Natural killer cell (primary cell): ENCODE measurements at regions not wholly inside any gene's neighbourhood (a gene's known extent, or its start where the extent isn't known, plus 50 kb on each side); places are given as distances from the start of the nearest gene placed in this dataset.

ENCODE experiments used
- ATAC-seq, 3 donors: fragments of 150-1000 bp in 2 of 3; fragments of 200-7000 bp in 1 of 3; cut with Tn5 transposase; 1 replicate in 1 of 3; 2 replicates in 2 of 3; pipeline ENCODE4 v1.10.0; 2021; ENCODE audit warnings: mild to moderate bottlenecking in 2 of 3, moderate library complexity in 2 of 3
- DNase-seq, 2 donors: peaks; one replicate each; pipeline versions ENCODE4 v3.0.0 to v3.0.0-alpha.2; 2013 to 2021; ENCODE audit warnings: mixed read lengths in 1 of 2
- H3K27ac ChIP-seq: one replicate; pipeline ENCODE4 v1.5.1; 2013; ENCODE audit warnings: mild to moderate bottlenecking, low read length
- H3K27me3 ChIP-seq: one replicate; pipeline ENCODE4 v1.6.1; 2013; ENCODE audit warnings: low read length; ENCODE audit not compliant: control insufficient read depth, insufficient read depth
- H3K36me3 ChIP-seq: one replicate; pipeline ENCODE4 v1.6.1; 2013; ENCODE audit warnings: low read length; ENCODE audit not compliant: control insufficient read depth, insufficient read depth
- H3K4me1 ChIP-seq: one replicate; pipeline ENCODE4 v1.6.1; 2013; ENCODE audit warnings: low read length; ENCODE audit not compliant: control insufficient read depth, insufficient read depth
- H3K4me3 ChIP-seq: one replicate; pipeline ENCODE4 v1.5.1; 2013; ENCODE audit warnings: low read length
- H3K9me3 ChIP-seq: one replicate; pipeline ENCODE4 v1.6.1; 2013; ENCODE audit warnings: low read length; ENCODE audit not compliant: control insufficient read depth, insufficient read depth
- H3K27ac Mint-ChIP-seq, 2 donors: one replicate each; pipeline ENCODE4 v1.8.0; 2022; ENCODE audit warnings: mild to moderate bottlenecking in 2 of 2, mixed read lengths in 2 of 2, moderate library complexity in 1 of 2
- H3K27me3 Mint-ChIP-seq, 2 donors: one replicate each; pipeline ENCODE4 v1.8.0; 2022; ENCODE audit warnings: low read depth in 2 of 2, mixed read lengths in 2 of 2
- H3K36me3 Mint-ChIP-seq: one replicate; pipeline ENCODE4 v1.8.0; 2022; ENCODE audit warnings: mixed read lengths
- H3K4me1 Mint-ChIP-seq, 2 donors: one replicate each; pipeline ENCODE4 v1.8.0; 2022; ENCODE audit warnings: mixed read lengths in 2 of 2
- H3K4me3 Mint-ChIP-seq: one replicate; pipeline ENCODE4 v1.8.0; 2022; ENCODE audit warnings: mild to moderate bottlenecking, moderate library complexity, mixed read lengths
- H3K9me3 Mint-ChIP-seq, 2 donors: one replicate each; pipeline ENCODE4 v1.8.0; 2022; ENCODE audit warnings: mixed read lengths in 2 of 2
- WGBS: methylation state at CpG from one replicate; pipeline ENCODE4 v1.1.7; 2013; ENCODE audit warnings: missing lambda C conversion rate; ENCODE audit not compliant: insufficient coverage; 5-methylcytosine and 5-hydroxymethylcytosine counted together
- intact Hi-C: fragments of 100-400 bp; cut with micrococcal nuclease; formaldehyde crosslinking; loops from one replicate; pipeline ENCODE4 v1.14.2; 2022
- TF ChIP-seq, protein P1 (sequence below): fragments of 200-600 bp; IDR thresholded peaks from one replicate; pipeline ENCODE4 v1.8.0; 2022; ENCODE audit warnings: antibody characterized with exemption

DNA sequence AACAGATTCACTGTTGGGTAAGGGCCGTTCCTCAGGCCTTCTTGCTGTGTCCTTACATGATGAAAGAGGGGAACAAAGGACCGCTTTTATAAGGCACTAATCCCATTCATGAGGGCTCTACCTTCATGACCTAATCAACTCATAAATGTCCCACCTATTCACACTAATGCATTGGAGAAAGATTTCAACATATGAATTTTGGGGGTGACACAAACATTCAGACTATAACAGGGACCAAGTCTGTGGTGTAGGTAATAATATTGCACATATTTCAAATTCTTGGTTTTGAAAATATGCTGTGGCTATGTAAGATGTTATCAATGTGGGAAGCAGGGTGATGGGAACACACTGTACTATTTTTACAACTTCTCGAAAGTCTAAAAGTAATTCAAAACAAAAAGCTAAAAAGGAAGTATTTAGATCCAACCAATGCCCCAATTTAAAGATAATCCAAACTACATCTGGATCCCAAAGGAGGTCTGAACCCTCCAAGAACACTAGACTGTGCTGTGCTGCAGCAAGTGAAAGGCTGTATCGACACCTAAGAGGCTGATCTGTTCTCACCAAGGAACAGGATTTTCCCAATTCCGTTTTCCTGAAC is 82.4 kb upstream of the TGIF1 start:
- Histone ChIP-seq H3K27me3 (no peaks in the 10 kb centered on the region), H3K4me1 (no peaks in the 10 kb centered on the region), H3K36me3 (no peaks in the 10 kb centered on the region), H3K4me3 (no peak overlapping the region), H3K9me3 (no peaks in the 10 kb centered on the region), H3K27ac (no peak overlapping the region)
- H3K4me1 Mint-ChIP-seq = no peaks in the 10 kb centered on the region
- peaks cover 10 to 17% of the 10 kb centered on the region in 2 donors for H3K27me3 Mint-ChIP-seq
- no peak overlapping the region for H3K27ac Mint-ChIP-seq
- no peak for DNase-seq
- TF ChIP-seq, protein P1, sequence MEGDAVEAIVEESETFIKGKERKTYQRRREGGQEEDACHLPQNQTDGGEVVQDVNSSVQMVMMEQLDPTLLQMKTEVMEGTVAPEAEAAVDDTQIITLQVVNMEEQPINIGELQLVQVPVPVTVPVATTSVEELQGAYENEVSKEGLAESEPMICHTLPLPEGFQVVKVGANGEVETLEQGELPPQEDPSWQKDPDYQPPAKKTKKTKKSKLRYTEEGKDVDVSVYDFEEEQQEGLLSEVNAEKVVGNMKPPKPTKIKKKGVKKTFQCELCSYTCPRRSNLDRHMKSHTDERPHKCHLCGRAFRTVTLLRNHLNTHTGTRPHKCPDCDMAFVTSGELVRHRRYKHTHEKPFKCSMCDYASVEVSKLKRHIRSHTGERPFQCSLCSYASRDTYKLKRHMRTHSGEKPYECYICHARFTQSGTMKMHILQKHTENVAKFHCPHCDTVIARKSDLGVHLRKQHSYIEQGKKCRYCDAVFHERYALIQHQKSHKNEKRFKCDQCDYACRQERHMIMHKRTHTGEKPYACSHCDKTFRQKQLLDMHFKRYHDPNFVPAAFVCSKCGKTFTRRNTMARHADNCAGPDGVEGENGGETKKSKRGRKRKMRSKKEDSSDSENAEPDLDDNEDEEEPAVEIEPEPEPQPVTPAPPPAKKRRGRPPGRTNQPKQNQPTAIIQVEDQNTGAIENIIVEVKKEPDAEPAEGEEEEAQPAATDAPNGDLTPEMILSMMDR = no peak
- no peaks in the 10 kb centered on the region for H3K9me3 Mint-ChIP-seq
- no peak for ATAC-seq
- intact Hi-C loops = no loop called here
- H3K4me3 Mint-ChIP-seq = no peak overlapping the region
- WGBS = 45% methylated on average over 3 of the region's 5 CpGs
- H3K36me3 Mint-ChIP-seq = no peaks in the 10 kb centered on the region

DNA sequence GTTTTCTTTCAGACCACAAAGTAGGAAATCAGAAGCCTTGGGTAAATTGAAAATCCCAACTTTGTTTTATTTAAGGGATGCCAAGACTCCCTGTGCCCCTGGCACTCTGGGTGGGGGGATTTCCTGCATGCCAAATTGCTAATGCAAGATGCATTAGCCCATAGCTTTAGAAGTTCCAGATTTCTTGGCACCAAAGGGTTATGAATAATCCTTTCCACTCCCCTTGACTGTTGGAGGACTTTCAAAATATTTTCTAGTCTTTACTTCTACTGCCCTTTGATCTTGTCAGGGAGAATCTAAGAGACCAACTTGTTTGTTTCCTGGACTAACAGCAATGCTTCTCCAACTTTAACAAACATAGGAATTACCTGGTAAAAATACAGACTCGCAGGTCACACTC is 81.8 kb upstream of the TGIF1 start:
- intact Hi-C loops = no loop called here
- Mint-ChIP-seq H3K36me3 (no peaks in the 10 kb centered on the region), H3K27me3 (peaks cover 10 to 17% of the 10 kb centered on the region in 2 donors), H3K9me3 (no peaks in the 10 kb centered on the region), H3K27ac (no peak overlapping the region), H3K4me3 (no peak overlapping the region), H3K4me1 (no peaks in the 10 kb centered on the region)
- TF ChIP-seq, protein P1 = no peak
- Histone ChIP-seq H3K4me1 (no peaks in the 10 kb centered on the region), H3K27ac (no peak overlapping the region), H3K27me3 (no peaks in the 10 kb centered on the region), H3K4me3 (no peak overlapping the region), H3K9me3 (no peaks in the 10 kb centered on the region), H3K36me3 (no peaks in the 10 kb centered on the region)
- DNase-seq (no peak), ATAC-seq (no peak)
- no CpG with 5 or more reads among the region's 1 CpG for WGBS

DNA sequence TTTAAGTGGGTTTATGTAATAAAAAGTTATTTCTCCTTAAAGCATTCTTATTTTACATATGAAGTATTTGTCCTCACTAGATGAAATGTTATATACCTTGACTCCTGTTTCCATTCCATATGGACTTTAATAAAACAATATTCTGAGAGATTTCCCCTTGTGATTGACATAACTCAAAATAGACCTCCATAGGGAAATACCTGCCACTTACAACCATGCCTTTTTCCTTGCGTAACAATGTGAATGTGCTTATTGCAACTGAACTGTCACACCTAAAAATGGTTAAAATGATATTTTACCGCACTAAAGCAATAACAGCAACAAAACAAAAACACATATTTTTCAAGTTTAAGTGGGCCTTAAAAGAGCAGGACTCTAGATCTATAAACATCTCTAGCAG is 70.3 kb upstream of the TGIF1 start:
- WGBS = 94% methylated on average over 2 of the region's 2 CpGs
- H3K36me3 Mint-ChIP-seq = no peaks in the 10 kb centered on the region
- Histone ChIP-seq H3K27ac (no peak overlapping the region), H3K4me3 (no peak overlapping the region), H3K36me3 (no peaks in the 10 kb centered on the region), H3K27me3 (peaks cover 3% of the 10 kb centered on the region), H3K9me3 (no peaks in the 10 kb centered on the region), H3K4me1 (no peaks in the 10 kb centered on the region)
- no peaks in the 10 kb centered on the region for H3K4me1 Mint-ChIP-seq
- ATAC-seq = no peak
- TF ChIP-seq, protein P1 = no peak
- H3K27me3 Mint-ChIP-seq = peaks cover 8 to 16% of the 10 kb centered on the region in 2 donors
- DNase-seq = no peak
- H3K27ac Mint-ChIP-seq = no peak overlapping the region
- intact Hi-C loops = loop anchor here (2.0 kb wide), 1 partner anchor 75 kb away; no protein-coding TSS in a partner anchor
- H3K9me3 Mint-ChIP-seq = no peaks in the 10 kb centered on the region
- H3K4me3 Mint-ChIP-seq = no peak overlapping the region

DNA sequence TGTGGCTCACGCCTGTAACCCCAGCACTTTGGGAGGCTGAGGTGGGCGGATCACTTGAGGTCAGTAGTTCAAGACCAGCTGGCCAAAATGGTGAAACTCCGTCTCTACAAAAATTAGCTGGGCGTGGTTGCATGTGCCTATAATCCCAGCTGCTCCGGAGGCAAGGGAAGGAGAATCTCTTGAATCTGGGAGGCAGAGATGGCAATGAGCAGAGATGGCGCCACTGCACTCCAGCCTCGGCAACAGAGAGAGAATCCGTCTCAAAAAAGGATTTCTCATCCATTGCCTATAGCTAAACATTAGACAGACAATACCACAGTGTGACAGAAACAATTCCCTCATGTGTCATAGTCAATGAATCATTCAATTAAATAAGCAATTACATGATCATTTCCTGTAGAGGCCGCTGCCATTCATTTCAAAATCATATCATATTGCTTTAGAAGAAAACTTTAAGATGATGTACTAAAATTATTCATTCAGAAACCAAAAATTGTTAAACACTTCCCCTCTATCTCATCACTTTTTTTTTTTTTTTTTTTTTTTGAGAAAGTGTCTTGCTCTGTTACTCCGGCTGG is 69.5 kb upstream of the TGIF1 start:
- H3K9me3 Mint-ChIP-seq = no peaks in the 10 kb centered on the region
- no peak overlapping the region for H3K4me3 Mint-ChIP-seq
- 78% methylated on average over 8 of the region's 10 CpGs for WGBS
- intact Hi-C loops = loop anchor here (2.0 kb wide), 1 partner anchor 74 kb away; no protein-coding TSS in a partner anchor
- Histone ChIP-seq H3K4me1 (no peaks in the 10 kb centered on the region), H3K36me3 (no peaks in the 10 kb centered on the region), H3K9me3 (no peaks in the 10 kb centered on the region), H3K27ac (no peak overlapping the region), H3K27me3 (peaks cover 3% of the 10 kb centered on the region), H3K4me3 (no peak overlapping the region)
- H3K4me1 Mint-ChIP-seq = no peaks in the 10 kb centered on the region
- no peak overlapping the region for H3K27ac Mint-ChIP-seq
- DNase-seq (peak in 1 of 2 donors; percentile 58), ATAC-seq (peak; percentile 32 to 53 (median 40))
- TF ChIP-seq, protein P1 = no peak
- peaks cover 8 to 16% of the 10 kb centered on the region in 2 donors for H3K27me3 Mint-ChIP-seq
- H3K36me3 Mint-ChIP-seq = no peaks in the 10 kb centered on the region
